ENCODE measurements at regions not wholly inside any gene's neighbourhood (a gene's known extent, or its start where the extent isn't known, plus 50 kb on each side); places are given as distances from the start of the nearest gene placed in this dataset.

DNA sequence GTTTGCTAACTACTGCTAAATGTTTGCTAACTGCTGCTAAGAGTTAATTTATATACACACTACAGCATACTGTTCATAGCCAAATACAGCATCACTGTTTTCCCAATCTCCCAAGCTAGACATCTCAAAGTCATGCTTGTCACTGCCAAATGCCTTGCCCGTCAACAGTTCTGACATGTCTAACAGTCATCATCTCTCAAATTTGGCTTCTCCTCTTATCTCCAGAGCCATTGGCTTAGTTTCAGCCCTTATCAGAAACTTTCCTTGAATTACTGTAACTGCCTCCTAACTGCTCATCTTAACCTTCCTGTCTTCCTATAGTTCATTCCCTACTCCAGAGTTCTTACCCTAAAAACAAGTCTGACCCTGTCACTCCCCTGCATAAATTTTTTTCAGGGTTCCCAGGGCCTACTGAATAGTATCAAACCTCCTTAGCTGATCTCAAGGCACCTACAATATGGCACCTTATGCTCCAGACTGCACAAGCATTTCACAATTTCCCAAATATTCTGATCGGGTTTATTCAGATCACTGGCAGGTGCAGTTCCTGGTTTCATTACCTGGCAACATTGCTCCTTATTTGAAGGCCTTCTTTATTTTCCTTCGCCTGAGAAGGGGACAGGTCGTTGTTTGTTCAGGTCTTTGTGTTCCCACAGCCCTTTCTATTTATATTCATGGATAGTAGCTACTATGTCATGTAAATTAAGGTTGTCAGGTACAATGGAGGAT is 55.9 kb upstream of the ANKRD55 start:
- no peak for DNase-seq

DNA sequence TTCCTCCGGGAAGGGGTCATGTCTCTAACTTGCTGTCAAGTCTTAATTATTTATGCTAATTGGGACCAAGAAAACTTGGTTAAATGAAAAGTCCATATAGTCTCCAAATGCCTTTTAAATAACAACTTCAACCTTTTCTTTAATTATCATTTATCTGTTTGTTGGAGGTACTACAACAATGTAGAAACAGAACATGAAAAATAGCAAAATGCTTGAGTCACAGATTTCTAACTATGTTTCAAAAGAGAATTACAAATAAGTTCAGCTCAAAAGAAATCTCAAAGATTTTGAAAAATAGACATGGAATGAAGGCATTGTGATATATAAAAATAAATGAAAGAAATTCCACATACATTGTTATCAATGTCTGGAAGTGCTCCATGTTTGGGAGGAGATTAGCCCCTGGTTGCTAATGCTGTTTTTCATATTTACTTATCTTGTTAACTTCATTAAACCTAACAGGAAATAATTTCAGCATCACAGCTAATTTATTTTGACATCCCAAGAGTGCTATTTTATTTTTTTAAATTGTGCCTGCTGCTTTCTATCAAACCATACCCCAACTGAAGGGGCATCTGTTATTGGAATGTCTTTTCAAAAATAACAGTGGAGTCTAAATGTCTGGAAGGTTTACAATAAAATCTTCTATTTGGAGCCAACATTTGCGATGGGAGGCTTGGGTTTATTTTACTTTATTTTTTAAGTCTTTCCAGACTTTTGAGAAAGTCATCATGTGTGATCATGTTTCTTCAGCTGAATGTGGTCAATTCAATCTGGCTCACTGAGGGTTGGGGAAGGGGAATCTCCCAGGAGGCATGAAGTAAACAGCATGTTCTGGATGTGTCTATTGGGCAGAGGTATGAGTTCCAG is 53.1 kb upstream of the ANKRD55 start:
- DNase-seq = no peak

DNA sequence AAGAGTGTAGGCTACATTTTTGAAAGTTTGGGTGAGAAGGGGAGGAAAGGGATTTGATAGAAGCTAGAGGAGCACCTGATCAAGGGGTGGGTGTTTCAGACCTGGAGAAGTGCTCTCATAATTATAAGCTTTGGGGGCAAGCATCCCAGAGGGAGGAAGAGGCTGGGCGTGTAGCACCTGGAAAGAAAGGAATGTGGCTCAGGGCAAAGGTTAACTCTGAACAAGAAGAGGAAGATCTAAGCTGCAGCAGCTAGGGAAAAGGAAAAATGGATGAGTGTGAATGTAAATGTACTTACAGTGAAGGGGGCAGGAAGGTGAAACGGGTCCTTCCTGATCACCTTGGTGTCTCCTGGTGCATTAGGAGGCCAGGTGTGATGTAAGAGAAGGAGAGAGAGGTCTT is 49.8 kb upstream of the ANKRD55 start:
- DNase-seq = no peak

Data from T-helper 2 cell (primary cell).